ENCODE measurements at regions not wholly inside any gene's neighbourhood (a gene's known extent, or its start where the extent isn't known, plus 50 kb on each side); places are given as distances from the start of the nearest gene placed in this dataset.

DNA sequence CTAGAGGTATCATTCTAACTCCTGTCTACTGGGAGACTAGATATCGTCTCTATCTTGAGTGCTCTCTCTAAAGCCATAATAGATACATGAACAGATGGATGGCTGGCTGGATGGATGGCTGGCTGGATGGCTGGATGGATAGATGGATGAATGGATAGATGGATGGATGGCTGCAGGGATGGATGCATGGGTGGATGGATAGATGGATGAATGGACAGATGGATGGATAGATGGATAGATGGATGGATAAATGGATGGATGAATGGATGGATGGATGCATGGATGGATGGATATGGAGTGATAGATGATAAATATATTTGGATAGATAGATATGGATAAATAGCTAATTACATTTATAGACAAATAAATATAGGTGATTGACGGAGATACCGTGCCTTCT lies 191.2 kb upstream of the KLF6 start:
- no peak for TF ChIP-seq TCF7L2 (IDR thresholded peaks at IDR 0.05; ENCODE audit: low read depth, low read length)
- TF ChIP-seq, protein P1, sequence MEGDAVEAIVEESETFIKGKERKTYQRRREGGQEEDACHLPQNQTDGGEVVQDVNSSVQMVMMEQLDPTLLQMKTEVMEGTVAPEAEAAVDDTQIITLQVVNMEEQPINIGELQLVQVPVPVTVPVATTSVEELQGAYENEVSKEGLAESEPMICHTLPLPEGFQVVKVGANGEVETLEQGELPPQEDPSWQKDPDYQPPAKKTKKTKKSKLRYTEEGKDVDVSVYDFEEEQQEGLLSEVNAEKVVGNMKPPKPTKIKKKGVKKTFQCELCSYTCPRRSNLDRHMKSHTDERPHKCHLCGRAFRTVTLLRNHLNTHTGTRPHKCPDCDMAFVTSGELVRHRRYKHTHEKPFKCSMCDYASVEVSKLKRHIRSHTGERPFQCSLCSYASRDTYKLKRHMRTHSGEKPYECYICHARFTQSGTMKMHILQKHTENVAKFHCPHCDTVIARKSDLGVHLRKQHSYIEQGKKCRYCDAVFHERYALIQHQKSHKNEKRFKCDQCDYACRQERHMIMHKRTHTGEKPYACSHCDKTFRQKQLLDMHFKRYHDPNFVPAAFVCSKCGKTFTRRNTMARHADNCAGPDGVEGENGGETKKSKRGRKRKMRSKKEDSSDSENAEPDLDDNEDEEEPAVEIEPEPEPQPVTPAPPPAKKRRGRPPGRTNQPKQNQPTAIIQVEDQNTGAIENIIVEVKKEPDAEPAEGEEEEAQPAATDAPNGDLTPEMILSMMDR (IDR thresholded peaks at IDR 0.05) = no peak
- TF ChIP-seq POLR2AphosphoS5 (IDR thresholded peaks at IDR 0.05; ENCODE audit: low read depth, low read length) = no peak

Measured in Panc1 (cell line).